ENCODE measurements at regions not wholly inside any gene's neighbourhood (a gene's known extent, or its start where the extent isn't known, plus 50 kb on each side); places are given as distances from the start of the nearest gene placed in this dataset.

DNA sequence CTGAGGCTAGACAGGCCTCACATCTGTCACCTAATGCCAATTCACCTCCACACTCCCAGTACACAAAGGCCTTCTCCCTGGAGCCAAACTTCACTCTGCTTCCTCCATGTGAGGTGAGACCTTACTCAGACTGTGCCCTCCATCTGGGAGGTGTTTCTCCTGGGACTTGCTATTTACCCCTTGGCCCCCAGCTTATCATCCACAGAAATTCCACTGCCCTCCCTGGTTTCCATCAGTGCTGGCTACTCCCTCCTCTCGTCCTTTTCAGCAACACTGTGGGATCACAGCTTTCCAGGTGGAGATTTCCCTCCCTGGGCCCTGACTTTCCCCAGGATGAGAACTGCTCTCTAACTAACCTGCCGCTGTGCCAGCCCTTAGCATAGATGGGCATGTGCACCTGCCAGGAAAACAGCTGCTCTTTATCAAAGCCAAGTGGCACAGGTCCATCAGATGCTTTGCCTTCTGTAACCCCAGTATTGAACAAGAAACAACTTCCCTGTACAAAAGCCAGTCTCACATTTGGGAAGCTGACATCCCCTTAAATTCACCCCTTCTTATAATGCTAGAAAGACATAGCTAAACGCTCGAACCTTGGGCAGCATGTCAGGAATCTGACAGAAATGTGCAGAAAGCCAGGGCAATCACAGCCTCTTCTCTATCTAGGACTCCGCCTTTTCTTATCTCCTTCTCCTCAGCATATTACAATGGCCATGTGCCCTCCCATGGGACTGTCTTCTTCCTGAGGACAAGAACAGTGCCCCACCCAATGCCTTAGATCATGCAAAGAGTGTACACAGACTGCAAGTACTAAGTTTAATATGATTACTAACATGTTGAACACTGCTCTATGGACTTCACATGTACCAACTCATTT, 535.5 kb upstream of the ID2 start:
- Histone ChIP-seq H3K9me3 (no peaks in the 10 kb centered on the region), H3K27me3 (no peaks in the 10 kb centered on the region), H3K36me3 (no peaks in the 10 kb centered on the region), H3K4me3 (no peak overlapping the region), H3K27ac (peak overlapping the region in 2 of 4 donors; percentile 7 to 33), H3K4me1 (peaks cover 0 to 4% (median 4%) of the 10 kb centered on the region in 3 donors)
- peak; percentile 61 to 86 (median 78) for ATAC-seq
- intact Hi-C loops (cut with DNase I): no loop called here
- WGBS, 2 donors: 12 to 17% methylated on average over 5 of the region's 5 CpGs
- TF ChIP-seq, protein P1, sequence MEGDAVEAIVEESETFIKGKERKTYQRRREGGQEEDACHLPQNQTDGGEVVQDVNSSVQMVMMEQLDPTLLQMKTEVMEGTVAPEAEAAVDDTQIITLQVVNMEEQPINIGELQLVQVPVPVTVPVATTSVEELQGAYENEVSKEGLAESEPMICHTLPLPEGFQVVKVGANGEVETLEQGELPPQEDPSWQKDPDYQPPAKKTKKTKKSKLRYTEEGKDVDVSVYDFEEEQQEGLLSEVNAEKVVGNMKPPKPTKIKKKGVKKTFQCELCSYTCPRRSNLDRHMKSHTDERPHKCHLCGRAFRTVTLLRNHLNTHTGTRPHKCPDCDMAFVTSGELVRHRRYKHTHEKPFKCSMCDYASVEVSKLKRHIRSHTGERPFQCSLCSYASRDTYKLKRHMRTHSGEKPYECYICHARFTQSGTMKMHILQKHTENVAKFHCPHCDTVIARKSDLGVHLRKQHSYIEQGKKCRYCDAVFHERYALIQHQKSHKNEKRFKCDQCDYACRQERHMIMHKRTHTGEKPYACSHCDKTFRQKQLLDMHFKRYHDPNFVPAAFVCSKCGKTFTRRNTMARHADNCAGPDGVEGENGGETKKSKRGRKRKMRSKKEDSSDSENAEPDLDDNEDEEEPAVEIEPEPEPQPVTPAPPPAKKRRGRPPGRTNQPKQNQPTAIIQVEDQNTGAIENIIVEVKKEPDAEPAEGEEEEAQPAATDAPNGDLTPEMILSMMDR (IDR thresholded peaks at IDR 0.05): no peak
- DNase-seq: peak in 5 of 6 donors; percentile 37 to 58 (median 46)
- FAIRE-seq: no peak

DNA sequence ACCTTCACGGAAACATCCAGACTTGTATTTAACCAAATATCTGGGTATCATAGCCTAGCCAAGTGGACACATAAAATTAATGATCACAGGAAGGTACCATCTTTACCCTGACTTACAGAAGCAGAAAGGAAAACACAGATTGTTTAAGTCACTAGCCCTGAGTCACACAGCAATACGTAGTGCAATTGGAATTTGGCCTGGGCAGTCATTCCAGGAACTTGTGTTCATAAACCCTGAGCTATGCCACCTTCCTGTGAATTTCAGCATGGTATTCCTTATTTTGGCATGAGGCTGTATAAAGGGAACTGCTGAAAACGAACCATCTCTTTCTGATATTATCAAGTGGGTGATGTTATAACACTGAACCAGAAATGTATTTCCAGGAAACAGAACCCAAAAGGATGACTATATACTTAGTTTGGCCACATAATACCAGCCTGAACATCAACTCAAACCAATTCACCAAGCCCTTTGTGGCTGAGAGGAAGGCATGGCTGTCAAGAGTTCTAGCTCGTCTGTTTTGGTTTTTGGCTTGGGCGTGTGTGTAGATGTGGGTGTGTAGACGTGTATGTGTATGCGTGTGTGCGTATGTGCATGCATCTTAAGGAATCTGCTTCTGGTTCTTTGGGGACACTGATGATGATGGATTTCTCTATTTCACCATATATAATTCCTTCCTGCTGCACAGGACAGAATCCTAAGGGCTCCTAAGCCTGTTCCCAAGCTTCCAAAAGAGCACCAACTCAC, 533.4 kb upstream of the ID2 start:
- Histone ChIP-seq H3K4me1 (peaks cover 0 to 4% (median 4%) of the 10 kb centered on the region in 3 donors), H3K4me3 (no peak overlapping the region), H3K36me3 (no peaks in the 10 kb centered on the region), H3K27me3 (no peaks in the 10 kb centered on the region), H3K27ac (peak overlapping the region in 2 of 4 donors; percentile 8 to 44), H3K9me3 (no peaks in the 10 kb centered on the region)
- DNase-seq (peak in 1 of 6 donors; percentile 29), FAIRE-seq (no peak), ATAC-seq (peak; percentile 48 to 82 (median 74))
- TF ChIP-seq, protein P1 (IDR thresholded peaks at IDR 0.05): no peak
- intact Hi-C loops (cut with DNase I): no loop called here
- 75 to 83% methylated on average over 8 of the region's 8 CpGs for WGBS, 2 donors

DNA sequence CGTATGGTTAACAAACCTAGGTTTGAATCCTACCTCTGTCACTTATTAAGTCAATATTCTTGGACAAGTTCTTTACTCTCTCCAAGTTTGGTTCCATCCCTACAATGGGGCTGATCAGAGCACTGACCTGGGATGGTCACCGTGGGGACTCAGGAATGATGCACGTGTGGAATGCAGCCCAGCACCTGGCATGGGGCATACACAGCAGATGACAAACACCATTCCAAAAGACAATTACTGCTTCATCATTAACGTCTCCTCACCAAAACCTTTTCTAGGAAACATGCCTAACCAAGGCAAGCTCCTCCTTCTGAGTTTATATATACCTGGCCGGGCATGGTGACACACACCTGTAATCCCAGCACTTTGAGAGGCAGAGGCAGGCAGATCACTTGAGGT, 532.9 kb upstream of the ID2 start:
- FAIRE-seq: no peak
- TF ChIP-seq, protein P1 (IDR thresholded peaks at IDR 0.05): no peak
- H3K4me3 ChIP-seq: no peak overlapping the region
- no peak for ATAC-seq
- intact Hi-C loops (cut with DNase I): no loop called here
- no peak for DNase-seq
- 78 to 91% methylated on average over 5 of the region's 5 CpGs for WGBS, 2 donors
- H3K27me3 ChIP-seq: no peaks in the 10 kb centered on the region
- H3K9me3 ChIP-seq: no peaks in the 10 kb centered on the region
- H3K4me1 ChIP-seq: peaks cover 0 to 4% (median 4%) of the 10 kb centered on the region in 3 donors
- H3K27ac ChIP-seq: peak overlapping the region in 2 of 4 donors; percentile 8 to 44
- H3K36me3 ChIP-seq: no peaks in the 10 kb centered on the region

DNA sequence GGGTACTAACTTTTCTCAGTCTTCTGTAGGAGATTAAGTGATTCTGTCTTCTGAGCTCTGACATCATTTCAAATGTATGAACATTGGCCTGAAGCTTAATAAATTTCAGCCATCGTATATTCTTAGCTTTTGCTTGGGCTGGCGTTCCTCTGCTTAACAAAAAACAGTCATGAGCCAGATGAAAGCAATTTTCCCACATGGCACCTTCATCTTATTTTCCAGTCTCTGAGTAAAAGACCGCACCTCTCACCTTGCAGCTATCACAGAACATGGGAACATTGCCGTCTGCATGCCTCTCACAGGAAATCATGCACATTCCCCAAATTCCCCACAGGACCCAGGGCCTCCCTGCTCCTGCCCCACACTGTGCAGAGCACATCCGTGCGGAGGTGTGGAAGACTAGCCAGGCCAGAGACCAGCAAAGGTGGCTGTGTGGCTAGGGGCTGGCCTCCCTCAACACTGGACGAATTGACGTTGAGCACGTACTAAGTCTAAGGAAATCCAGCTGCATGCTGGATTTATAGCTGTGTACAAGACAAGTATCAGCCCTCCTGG, 531.8 kb upstream of the ID2 start:
- Histone ChIP-seq H3K4me3 (no peak overlapping the region), H3K4me1 (peaks cover 0 to 4% (median 4%) of the 10 kb centered on the region in 3 donors), H3K36me3 (no peaks in the 10 kb centered on the region), H3K27ac (no peak overlapping the region), H3K27me3 (no peaks in the 10 kb centered on the region), H3K9me3 (no peaks in the 10 kb centered on the region)
- no peak for ATAC-seq
- no peak for DNase-seq
- TF ChIP-seq, protein P1 (IDR thresholded peaks at IDR 0.05): no peak
- 77 to 81% methylated on average over 9 of the region's 9 CpGs for WGBS, 2 donors
- no peak for FAIRE-seq
- intact Hi-C loops (cut with DNase I): no loop called here
